ENCODE measurements at regions not wholly inside any gene's neighbourhood (a gene's known extent, or its start where the extent isn't known, plus 50 kb on each side); places are given as distances from the start of the nearest gene placed in this dataset.

DNA sequence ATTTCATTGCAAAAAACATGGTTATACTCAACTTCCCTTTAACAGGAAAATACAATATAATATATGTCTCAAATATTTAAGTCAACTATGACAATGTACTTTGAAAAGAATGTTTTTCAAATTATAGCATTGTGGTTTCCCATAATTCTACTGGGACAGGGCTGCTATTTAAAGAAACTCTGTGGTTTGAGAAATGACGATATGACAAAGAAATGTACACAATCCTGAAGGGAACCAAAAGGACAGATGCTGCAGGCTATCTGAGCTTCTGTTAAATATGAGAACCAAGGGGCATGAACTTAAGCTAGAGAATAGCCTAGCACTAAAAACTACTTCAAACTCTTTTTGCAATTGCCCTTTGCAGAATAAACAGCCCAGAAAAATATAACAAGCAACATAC lies 415.9 kb downstream of the GRB14 start:
- Histone ChIP-seq H3K4ac (ENCODE audit: low read length) (no peak overlapping the region), H3K27me3 (ENCODE audit: control insufficient read depth in 3 of 3, insufficient read depth in 3 of 3, low read depth in 1 of 3, low read length in 3 of 3) (no peaks in the 10 kb centered on the region), H3K14ac (ENCODE audit: low read length) (no peak overlapping the region), H3K4me1 (ENCODE audit: control insufficient read depth in 2 of 2, insufficient read depth in 1 of 2, low read depth in 1 of 2, low read length in 2 of 2) (peaks cover 2 to 4% of the 10 kb centered on the region in 2 donors), H3K27ac (replicated peaks; ENCODE audit: low read length) (no peak overlapping the region), H3K36me3 (replicated peaks in 1 of 2; ENCODE audit: control insufficient read depth in 2 of 2, insufficient read depth in 2 of 2, low read length in 2 of 2) (no peaks in the 10 kb centered on the region), H2AFZ (ENCODE audit: low read length) (peak overlapping the region; percentile 3), H3K4me2 (ENCODE audit: insufficient read depth, low read length, poor library complexity, severe bottlenecking) (no peak overlapping the region), H2BK5ac (ENCODE audit: low read length) (no peak overlapping the region), H2BK15ac (ENCODE audit: low read length) (no peak overlapping the region), H4K91ac (ENCODE audit: low read depth, low read length, poor library complexity) (no peak overlapping the region), H3K4me3 (ENCODE audit: low read length in 2 of 2) (no peak overlapping the region), H2BK12ac (ENCODE audit: low read length) (no peak overlapping the region), H3K18ac (ENCODE audit: low read length) (no peak overlapping the region), H2AK5ac (ENCODE audit: low read depth, low read length) (no peak overlapping the region), H3K79me1 (ENCODE audit: low read depth, low read length) (no peaks in the 10 kb centered on the region), H4K8ac (ENCODE audit: low read depth, low read length) (no peak overlapping the region), H3K9me3 (replicated peaks in 1 of 2; ENCODE audit: control insufficient read depth in 2 of 2, insufficient read depth in 1 of 2, low read depth in 1 of 2, low read length in 2 of 2) (peaks cover 0 to 3% of the 10 kb centered on the region in 2 donors), H2BK120ac (ENCODE audit: low read depth, low read length) (no peak overlapping the region), H3K23ac (ENCODE audit: low read depth, low read length, poor library complexity) (no peak overlapping the region), H3K9ac (ENCODE audit: low read depth, low read length, poor library complexity) (no peak overlapping the region)
- no peak for DNase-seq (ENCODE audit: low spot score)
- no CpG with 5 or more reads among the region's 1 CpG for WGBS, 2 donors (ENCODE audit: extremely low coverage in 2 of 2, insufficient read length in 2 of 2, insufficient replicate concordance in 1 of 2)

- Histone ChIP-seq H3K4ac (ENCODE audit: low read length) (no peak overlapping the region), H3K9ac (ENCODE audit: low read depth, low read length, poor library complexity) (no peak overlapping the region), H3K9me3 (replicated peaks in 1 of 2; ENCODE audit: control insufficient read depth in 2 of 2, insufficient read depth in 1 of 2, low read depth in 1 of 2, low read length in 2 of 2) (no peaks in the 10 kb centered on the region), H4K8ac (ENCODE audit: low read depth, low read length) (no peak overlapping the region), H3K36me3 (replicated peaks in 1 of 2; ENCODE audit: control insufficient read depth in 2 of 2, insufficient read depth in 2 of 2, low read length in 2 of 2) (no peaks in the 10 kb centered on the region), H2BK15ac (ENCODE audit: low read length) (no peak overlapping the region), H3K27ac (replicated peaks; ENCODE audit: low read length) (no peak overlapping the region), H3K4me2 (ENCODE audit: insufficient read depth, low read length, poor library complexity, severe bottlenecking) (no peak overlapping the region), H2AFZ (ENCODE audit: low read length) (no peak overlapping the region), H4K91ac (ENCODE audit: low read depth, low read length, poor library complexity) (no peak overlapping the region), H3K79me1 (ENCODE audit: low read depth, low read length) (no peaks in the 10 kb centered on the region), H3K14ac (ENCODE audit: low read length) (no peak overlapping the region), H2BK5ac (ENCODE audit: low read length) (no peak overlapping the region), H3K4me3 (ENCODE audit: low read length in 2 of 2) (no peak overlapping the region), H3K18ac (ENCODE audit: low read length) (no peak overlapping the region), H3K23ac (ENCODE audit: low read depth, low read length, poor library complexity) (no peak overlapping the region), H2BK12ac (ENCODE audit: low read length) (no peak overlapping the region), H3K4me1 (ENCODE audit: control insufficient read depth in 2 of 2, insufficient read depth in 1 of 2, low read depth in 1 of 2, low read length in 2 of 2) (peaks cover 2 to 4% of the 10 kb centered on the region in 2 donors), H2BK120ac (ENCODE audit: low read depth, low read length) (no peak overlapping the region), H3K27me3 (ENCODE audit: control insufficient read depth in 3 of 3, insufficient read depth in 3 of 3, low read depth in 1 of 3, low read length in 3 of 3) (no peaks in the 10 kb centered on the region), H2AK5ac (ENCODE audit: low read depth, low read length) (no peak overlapping the region)
- no peak for DNase-seq (ENCODE audit: low spot score)
- WGBS, 2 donors (ENCODE audit: extremely low coverage in 2 of 2, insufficient read length in 2 of 2, insufficient replicate concordance in 1 of 2), result no CpG with 5 or more reads among the region's 3 CpGs
Measured at GRCh38 chr2:164203131-164203530, 418.2 kb downstream of the GRB14 start.

DNA sequence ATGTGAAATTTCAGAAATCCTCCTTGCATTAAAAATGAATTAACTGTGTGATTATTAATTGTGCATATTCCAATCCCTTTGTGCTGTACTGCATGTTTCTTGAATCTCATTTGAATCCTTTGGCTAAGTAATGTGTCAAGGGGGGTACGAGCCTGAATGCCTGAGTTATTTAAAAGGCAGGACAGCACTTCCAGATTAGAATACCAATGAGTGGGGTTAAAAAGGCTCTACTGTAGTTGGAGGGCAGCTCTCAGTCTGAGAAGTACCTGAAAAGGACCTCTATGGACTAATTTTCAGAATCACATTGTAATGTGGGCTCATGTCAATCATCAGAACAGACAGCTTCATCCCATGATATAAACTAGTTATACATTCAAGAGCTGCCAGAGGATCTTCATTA lies 423.0 kb downstream of the GRB14 start:
- no peak overlapping the region for H4K91ac ChIP-seq (ENCODE audit: low read depth, low read length, poor library complexity)
- H3K27me3 ChIP-seq (ENCODE audit: control insufficient read depth in 3 of 3, insufficient read depth in 3 of 3, low read depth in 1 of 3, low read length in 3 of 3), result no peaks in the 10 kb centered on the region
- no peak overlapping the region for H2BK15ac ChIP-seq (ENCODE audit: low read length)
- no peak overlapping the region for H3K27ac ChIP-seq (replicated peaks; ENCODE audit: low read length)
- H3K4me1 ChIP-seq (ENCODE audit: control insufficient read depth in 2 of 2, insufficient read depth in 1 of 2, low read depth in 1 of 2, low read length in 2 of 2), result no peaks in the 10 kb centered on the region
- no peak overlapping the region for H3K4me2 ChIP-seq (ENCODE audit: insufficient read depth, low read length, poor library complexity, severe bottlenecking)
- no CpG with 5 or more reads among the region's 1 CpG for WGBS, 2 donors (ENCODE audit: extremely low coverage in 2 of 2, insufficient read length in 2 of 2, insufficient replicate concordance in 1 of 2)
- no peak overlapping the region for H2AFZ ChIP-seq (ENCODE audit: low read length)
- H3K4ac ChIP-seq (ENCODE audit: low read length), result no peak overlapping the region
- no peaks in the 10 kb centered on the region for H3K79me1 ChIP-seq (ENCODE audit: low read depth, low read length)
- no peak overlapping the region for H2BK120ac ChIP-seq (ENCODE audit: low read depth, low read length)
- no peak overlapping the region for H3K18ac ChIP-seq (ENCODE audit: low read length)
- H3K36me3 ChIP-seq (replicated peaks in 1 of 2; ENCODE audit: control insufficient read depth in 2 of 2, insufficient read depth in 2 of 2, low read length in 2 of 2), result no peaks in the 10 kb centered on the region
- DNase-seq (ENCODE audit: low spot score), result no peak
- H2AK5ac ChIP-seq (ENCODE audit: low read depth, low read length), result no peak overlapping the region
- H3K14ac ChIP-seq (ENCODE audit: low read length), result no peak overlapping the region
- H2BK5ac ChIP-seq (ENCODE audit: low read length), result no peak overlapping the region
- H3K9ac ChIP-seq (ENCODE audit: low read depth, low read length, poor library complexity), result no peak overlapping the region
- H3K9me3 ChIP-seq (replicated peaks in 1 of 2; ENCODE audit: control insufficient read depth in 2 of 2, insufficient read depth in 1 of 2, low read depth in 1 of 2, low read length in 2 of 2), result no peaks in the 10 kb centered on the region
- no peak overlapping the region for H3K23ac ChIP-seq (ENCODE audit: low read depth, low read length, poor library complexity)
- no peak overlapping the region for H3K4me3 ChIP-seq (ENCODE audit: low read length in 2 of 2)
- no peak overlapping the region for H2BK12ac ChIP-seq (ENCODE audit: low read length)
- H4K8ac ChIP-seq (ENCODE audit: low read depth, low read length), result no peak overlapping the region

DNA sequence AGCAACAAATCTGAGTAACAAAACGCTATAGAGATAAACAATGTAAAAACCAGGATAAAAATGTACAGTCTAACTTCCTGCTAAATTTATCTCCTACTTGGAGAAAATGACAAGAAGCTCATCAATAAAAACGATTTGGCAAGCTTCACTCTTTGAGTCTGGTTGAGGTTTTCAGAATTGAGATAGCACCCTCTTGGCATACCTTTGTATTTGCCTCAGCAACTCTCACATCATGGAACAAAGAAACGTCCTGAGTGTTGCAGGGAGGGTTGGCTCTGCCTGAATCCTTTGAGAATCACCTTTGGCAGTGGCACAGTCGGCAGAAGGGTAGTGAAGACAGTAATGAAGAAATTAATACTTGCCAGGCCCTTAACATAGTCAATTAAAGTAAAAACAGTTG lies 430.6 kb downstream of the GRB14 start:
- Histone ChIP-seq H3K18ac (ENCODE audit: low read length) (no peak overlapping the region), H2BK5ac (ENCODE audit: low read length) (no peak overlapping the region), H3K4me2 (ENCODE audit: insufficient read depth, low read length, poor library complexity, severe bottlenecking) (no peak overlapping the region), H3K27ac (replicated peaks; ENCODE audit: low read length) (no peak overlapping the region), H3K9ac (ENCODE audit: low read depth, low read length, poor library complexity) (no peak overlapping the region), H2AFZ (ENCODE audit: low read length) (peak overlapping the region; percentile 7), H2BK120ac (ENCODE audit: low read depth, low read length) (no peak overlapping the region), H3K4me1 (ENCODE audit: control insufficient read depth in 2 of 2, insufficient read depth in 1 of 2, low read depth in 1 of 2, low read length in 2 of 2) (peaks cover 0 to 1% of the 10 kb centered on the region in 2 donors), H2AK5ac (ENCODE audit: low read depth, low read length) (no peak overlapping the region), H3K9me3 (replicated peaks in 1 of 2; ENCODE audit: control insufficient read depth in 2 of 2, insufficient read depth in 1 of 2, low read depth in 1 of 2, low read length in 2 of 2) (peaks cover 1 to 2% of the 10 kb centered on the region in 2 donors), H3K36me3 (replicated peaks in 1 of 2; ENCODE audit: control insufficient read depth in 2 of 2, insufficient read depth in 2 of 2, low read length in 2 of 2) (peaks cover 0 to 2% of the 10 kb centered on the region in 2 donors), H4K91ac (ENCODE audit: low read depth, low read length, poor library complexity) (no peak overlapping the region), H2BK12ac (ENCODE audit: low read length) (no peak overlapping the region), H3K27me3 (ENCODE audit: control insufficient read depth in 3 of 3, insufficient read depth in 3 of 3, low read depth in 1 of 3, low read length in 3 of 3) (no peaks in the 10 kb centered on the region), H2BK15ac (ENCODE audit: low read length) (no peak overlapping the region), H3K4me3 (ENCODE audit: low read length in 2 of 2) (no peak overlapping the region), H3K79me1 (ENCODE audit: low read depth, low read length) (no peaks in the 10 kb centered on the region), H3K4ac (ENCODE audit: low read length) (no peak overlapping the region), H3K23ac (ENCODE audit: low read depth, low read length, poor library complexity) (no peak overlapping the region), H3K14ac (ENCODE audit: low read length) (no peak overlapping the region), H4K8ac (ENCODE audit: low read depth, low read length) (no peak overlapping the region)
- no CpG with 5 or more reads among the region's 4 CpGs for WGBS, 2 donors (ENCODE audit: extremely low coverage in 2 of 2, insufficient read length in 2 of 2, insufficient replicate concordance in 1 of 2)
- no peak for DNase-seq (ENCODE audit: low spot score)

All from neuronal stem cell (in vitro differentiated cells).